Keratinocyte (primary cell): ENCODE measurements at regions not wholly inside any gene's neighbourhood (a gene's known extent, or its start where the extent isn't known, plus 50 kb on each side); places are given as distances from the start of the nearest gene placed in this dataset.

Source experiments
- DNase-seq: peaks from one replicate; pipeline ENCODE4 v3.0.0-alpha.2; 2011; ENCODE audit warnings: low read depth, missing footprints, low spot score
- FAIRE-seq: peaks from 2 replicates; lab custom pipeline; 2011; peaks lifted over from hg19 to GRCh38; lab: Jason Lieb, UNC
- H2AFZ ChIP-seq: 2 replicates; pipeline ENCODE4 v1.6.0; 2012; ENCODE audit warnings: low read length, control low read depth, inconsistent platforms; ENCODE audit not compliant: control insufficient read depth
- H3K27ac ChIP-seq: 2 replicates; pipeline ENCODE4 v1.5.1; 2011; ENCODE audit warnings: low read length; ENCODE audit not compliant: control insufficient read depth, insufficient read depth
- H3K27me3 ChIP-seq: 3 replicates; pipeline ENCODE4 v1.6.0; 2011; ENCODE audit warnings: low read length; ENCODE audit not compliant: control insufficient read depth, insufficient read depth; ENCODE audit errors: extremely low read depth
- H3K36me3 ChIP-seq, 2 experiments: 2 replicates in 1 of 2; 3 replicates in 1 of 2; pipeline ENCODE4 v1.5.1; 2011; ENCODE audit warnings: low read length in 2 of 2, mild to moderate bottlenecking in 1 of 2; ENCODE audit not compliant: control insufficient read depth in 2 of 2, insufficient read depth in 2 of 2; ENCODE audit errors: extremely low read depth in 1 of 2
- H3K4me1 ChIP-seq: 3 replicates; pipeline ENCODE4 v1.5.1; 2011; ENCODE audit warnings: low read length; ENCODE audit not compliant: control insufficient read depth, insufficient read depth; ENCODE audit errors: extremely low read depth
- H3K4me2 ChIP-seq: 3 replicates; pipeline ENCODE4 v1.6.0; 2011; ENCODE audit warnings: low read depth, low read length; ENCODE audit not compliant: control insufficient read depth, insufficient read depth; ENCODE audit errors: extremely low read depth
- H3K4me3 ChIP-seq, 3 experiments: fragments of 200-600 bp in 1 of 3; sonication (generic) in 1 of 3; 2 replicates in 2 of 3; 3 replicates in 1 of 3; pipeline ENCODE4 v1.5.1; 2011 to 2016; ENCODE audit warnings: low read length in 3 of 3, mild to moderate bottlenecking in 3 of 3, control low read depth in 2 of 3, inconsistent platforms in 1 of 3, low read depth in 1 of 3, mixed read lengths in 1 of 3, mixed run types in 1 of 3, moderate library complexity in 1 of 3; ENCODE audit not compliant: control insufficient read depth in 2 of 3, insufficient read depth in 2 of 3; ENCODE audit errors: extremely low read depth in 1 of 3
- H3K79me2 ChIP-seq: 2 replicates; pipeline ENCODE4 v1.6.0; 2012; ENCODE audit warnings: low read length; ENCODE audit not compliant: control insufficient read depth, insufficient read depth
- H3K9ac ChIP-seq: 3 replicates; pipeline ENCODE4 v1.6.0; 2011; ENCODE audit warnings: low read length; ENCODE audit not compliant: control insufficient read depth, insufficient read depth; ENCODE audit errors: extremely low read depth
- H3K9me1 ChIP-seq: 3 replicates; pipeline ENCODE4 v1.6.0; 2011; ENCODE audit warnings: low read length; ENCODE audit not compliant: control insufficient read depth, insufficient read depth; ENCODE audit errors: extremely low read depth
- H3K9me3 ChIP-seq: 2 replicates; pipeline ENCODE4 v1.5.1; 2012; ENCODE audit warnings: low read depth, low read length; ENCODE audit not compliant: control insufficient read depth
- H4K20me1 ChIP-seq: 3 replicates; pipeline ENCODE4 v1.6.0; 2011; ENCODE audit warnings: low read length; ENCODE audit not compliant: control insufficient read depth, insufficient read depth; ENCODE audit errors: extremely low read depth
- EZH2 ChIP-seq: IDR thresholded peaks from one replicate; pipeline ENCODE4 v1.6.1; 2012; ENCODE audit warnings: inconsistent platforms, mild to moderate bottlenecking, low read length, moderate library complexity
- dilution Hi-C: fragments of 300-500 bp; cut with MboI; formaldehyde crosslinking; loops from one replicate; pipeline ENCODE4 v1.7.0; 2020; ENCODE audit warnings: low sequenced_read_pairs; ENCODE audit not compliant: extremely low pct_ligation_motif_present
- TF ChIP-seq, protein P1 (sequence below), 3 experiments: IDR thresholded peaks in 1 of 3; conservative IDR thresholded peaks in 1 of 3; optimal IDR thresholded peaks in 1 of 3; 2 replicates in 2 of 3; 3 replicates in 1 of 3; pipeline versions ENCODE3 to v1.5.1; 2011; ENCODE audit warnings: low read length in 3 of 3, mild to moderate bottlenecking in 3 of 3, moderate library complexity in 2 of 3, control low read depth in 1 of 3, inconsistent platforms in 1 of 3; ENCODE audit not compliant: insufficient read depth in 2 of 3; ENCODE audit errors: extremely low read depth in 1 of 3

DNA sequence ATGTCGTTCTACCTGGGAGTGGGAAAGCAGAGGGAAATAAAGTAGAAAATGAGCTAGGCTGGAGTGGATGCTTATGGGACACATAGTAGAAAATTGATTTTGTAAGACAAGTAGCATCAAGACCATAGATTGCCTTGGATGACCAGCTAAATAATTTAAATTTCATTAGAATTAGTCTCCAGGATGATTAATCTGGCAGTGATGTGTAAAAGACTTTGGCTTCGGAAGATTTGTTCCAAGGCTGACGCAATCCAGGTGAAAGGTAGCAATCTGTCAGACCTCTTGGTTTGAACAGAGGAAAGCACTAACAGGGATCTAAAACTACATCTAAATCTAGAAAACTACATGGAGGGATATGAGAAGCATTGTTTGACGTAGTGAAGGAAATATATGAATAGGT is 236.5 kb downstream of the ARL4A start:
- Histone ChIP-seq H4K20me1 (no peaks in the 10 kb centered on the region), H3K4me2 (peak overlapping the region; percentile 73), H3K27me3 (no peaks in the 10 kb centered on the region), H3K79me2 (no peaks in the 10 kb centered on the region), H3K9me1 (no peaks in the 10 kb centered on the region), H3K27ac (peak overlapping the region; percentile 88), H3K9me3 (no peaks in the 10 kb centered on the region), H3K4me1 (peaks cover 23% of the 10 kb centered on the region), H3K4me3 (peak overlapping the region in 2 of 3 experiments; percentile 19 to 21), H3K36me3 (no peaks in the 10 kb centered on the region), H2AFZ (no peak overlapping the region), H3K9ac (peak overlapping the region; percentile 49)
- peak; percentile 93 for FAIRE-seq
- dilution Hi-C loops: no loop called here
- no peak for DNase-seq
- TF ChIP-seq EZH2: no peak
- TF ChIP-seq, protein P1, sequence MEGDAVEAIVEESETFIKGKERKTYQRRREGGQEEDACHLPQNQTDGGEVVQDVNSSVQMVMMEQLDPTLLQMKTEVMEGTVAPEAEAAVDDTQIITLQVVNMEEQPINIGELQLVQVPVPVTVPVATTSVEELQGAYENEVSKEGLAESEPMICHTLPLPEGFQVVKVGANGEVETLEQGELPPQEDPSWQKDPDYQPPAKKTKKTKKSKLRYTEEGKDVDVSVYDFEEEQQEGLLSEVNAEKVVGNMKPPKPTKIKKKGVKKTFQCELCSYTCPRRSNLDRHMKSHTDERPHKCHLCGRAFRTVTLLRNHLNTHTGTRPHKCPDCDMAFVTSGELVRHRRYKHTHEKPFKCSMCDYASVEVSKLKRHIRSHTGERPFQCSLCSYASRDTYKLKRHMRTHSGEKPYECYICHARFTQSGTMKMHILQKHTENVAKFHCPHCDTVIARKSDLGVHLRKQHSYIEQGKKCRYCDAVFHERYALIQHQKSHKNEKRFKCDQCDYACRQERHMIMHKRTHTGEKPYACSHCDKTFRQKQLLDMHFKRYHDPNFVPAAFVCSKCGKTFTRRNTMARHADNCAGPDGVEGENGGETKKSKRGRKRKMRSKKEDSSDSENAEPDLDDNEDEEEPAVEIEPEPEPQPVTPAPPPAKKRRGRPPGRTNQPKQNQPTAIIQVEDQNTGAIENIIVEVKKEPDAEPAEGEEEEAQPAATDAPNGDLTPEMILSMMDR (optimal IDR thresholded peaks at IDR 0.05 in 1 of 3, IDR thresholded peaks at IDR 0.05 in 1 of 3, conservative IDR thresholded peaks at IDR 0.05 in 1 of 3; ENCODE audit: extremely low read depth in 1 of 3, insufficient read depth in 2 of 3, low read length in 3 of 3): no peak

- Histone ChIP-seq H3K36me3 (no peaks in the 10 kb centered on the region), H3K4me3 (no peak overlapping the region), H3K9me1 (no peaks in the 10 kb centered on the region), H3K4me1 (peaks cover 23% of the 10 kb centered on the region), H3K4me2 (no peak overlapping the region), H4K20me1 (no peaks in the 10 kb centered on the region), H3K27me3 (no peaks in the 10 kb centered on the region), H2AFZ (no peak overlapping the region), H3K9me3 (no peaks in the 10 kb centered on the region), H3K9ac (no peak overlapping the region), H3K27ac (no peak overlapping the region), H3K79me2 (no peaks in the 10 kb centered on the region)
- peak; percentile 32 for FAIRE-seq
- TF ChIP-seq, protein P1 (optimal IDR thresholded peaks at IDR 0.05 in 1 of 3, IDR thresholded peaks at IDR 0.05 in 1 of 3, conservative IDR thresholded peaks at IDR 0.05 in 1 of 3; ENCODE audit: extremely low read depth in 1 of 3, insufficient read depth in 2 of 3, low read length in 3 of 3): no peak
- TF ChIP-seq EZH2: no peak
- dilution Hi-C loops: no loop called here
- DNase-seq: no peak
These were observed 238.8 kb downstream of the ARL4A start for GRCh38 chr7:12926206-12926605.
